GM12878 (cell line): ENCODE measurements at regions not wholly inside any gene's neighbourhood (a gene's known extent, or its start where the extent isn't known, plus 50 kb on each side); places are given as distances from the start of the nearest gene placed in this dataset.

Source experiments
- ATAC-seq: fragments of 200-7000 bp; cut with Tn5 transposase; 3 replicates; pipeline ENCODE4 v1.9.1; 2020; ENCODE audit warnings: mild to moderate bottlenecking, moderate library complexity
- BruUV-seq: library from RNA; stranded (reverse); fragments of 400-500 nt; replicated peaks from 2 replicates; lab custom pipeline; 2021; lab: Mats Ljungman, UMichigan
- CTCF ChIA-PET: fragments of 300-600 bp; sonication (Branson Sonifier 250); formaldehyde crosslinking; extraction: SDS; loops from one replicate; lab custom pipeline; 2021; ENCODE audit warnings: inconsistent platforms; lab: Yijun Ruan, JAX
- POLR2A ChIA-PET: fragments of 350-600 bp; formaldehyde crosslinking; extraction: SDS; loops from one replicate; lab custom pipeline; 2021; ENCODE audit warnings: inconsistent platforms; lab: Charles Lee
- RAD21 ChIA-PET: fragments of 300-600 bp; sonication (Branson Sonifier 250); formaldehyde crosslinking; loops from one replicate; lab custom pipeline; 2023; ENCODE audit warnings: antibody characterized with exemption; ENCODE audit not compliant: unreplicated experiment; lab: Charles Lee
- SMC1A ChIA-PET: fragments of 300-600 bp; sonication (Branson Sonifier 250); formaldehyde crosslinking; loops from one replicate; lab custom pipeline; 2023; ENCODE audit not compliant: unreplicated experiment, uncharacterized antibody; lab: Charles Lee
- DNase-seq: peaks from one replicate; pipeline ENCODE4 v3.0.0-alpha.2; 2011; ENCODE audit warnings: low read depth, low spot score
- FAIRE-seq: peaks from 3 replicates; lab custom pipeline; 2011; peaks lifted over from hg19 to GRCh38; lab: Jason Lieb, UNC
- H2AFZ ChIP-seq: 2 replicates; pipeline ENCODE4 v1.6.0; 2011; ENCODE audit warnings: low read depth, low read length, control low read depth; ENCODE audit not compliant: control insufficient read depth
- H3K27ac ChIP-seq: 2 replicates; pipeline ENCODE4 v1.5.1; 2011; ENCODE audit warnings: control low read depth; ENCODE audit not compliant: control insufficient read depth, insufficient read depth
- H3K27me3 ChIP-seq, 2 experiments: replicated peaks in 1 of 2; 2 replicates each; pipeline versions ENCODE4 v1.6.0 to v1.6.1; 2011; ENCODE audit warnings: low read length in 1 of 2; ENCODE audit not compliant: control insufficient read depth in 2 of 2, insufficient read depth in 2 of 2
- H3K36me3 ChIP-seq, 2 experiments: 2 replicates each; pipeline ENCODE4 v1.5.1; 2011; ENCODE audit warnings: low read length in 1 of 2; ENCODE audit not compliant: control insufficient read depth in 2 of 2, insufficient read depth in 2 of 2
- H3K4me1 ChIP-seq: 2 replicates; pipeline ENCODE4 v1.6.1; 2011; ENCODE audit warnings: mild to moderate bottlenecking, low read length, moderate library complexity, mixed read lengths; ENCODE audit not compliant: control insufficient read depth, insufficient read depth
- H3K4me2 ChIP-seq: 2 replicates; pipeline ENCODE4 v1.6.0; 2011; ENCODE audit warnings: control low read depth; ENCODE audit not compliant: control insufficient read depth, insufficient read depth
- H3K4me3 ChIP-seq: fragments of 200-600 bp; sonication (generic); 2 replicates; pipeline ENCODE4 v1.5.1; 2016
- H3K79me2 ChIP-seq: 2 replicates; pipeline ENCODE4 v1.6.0; 2011; ENCODE audit warnings: low read length; ENCODE audit not compliant: control insufficient read depth, insufficient read depth
- H3K9ac ChIP-seq: 2 replicates; pipeline ENCODE4 v1.8.0; 2011; ENCODE audit warnings: low read length, control low read depth, mixed read lengths; ENCODE audit not compliant: control insufficient read depth, insufficient read depth
- H3K9me3 ChIP-seq: replicated peaks from 3 replicates; pipeline ENCODE4 v1.5.1; 2011; ENCODE audit warnings: mild to moderate bottlenecking, low read length; ENCODE audit not compliant: control insufficient read depth, insufficient read depth
- H4K20me1 ChIP-seq: 2 replicates; pipeline ENCODE4 v1.6.0; 2011; ENCODE audit not compliant: control insufficient read depth, insufficient read depth
- ASH2L ChIP-seq: fragments of 300-600, 200-600 bp; sonication (generic); IDR thresholded peaks from 2 replicates; pipeline ENCODE4 v1.6.1; 2017; ENCODE audit warnings: low read depth, mild to moderate bottlenecking, borderline replicate concordance
- DPF2 ChIP-seq: fragments of 450-650 bp; IDR thresholded peaks from 2 replicates; pipeline ENCODE4 v1.6.1; 2017; ENCODE audit warnings: mild to moderate bottlenecking
- EGR1 ChIP-seq, 2 experiments: IDR thresholded peaks; 1 replicate in 1 of 2; 2 replicates in 1 of 2; pipeline ENCODE4 v1.6.1; 2011 to 2012; ENCODE audit warnings: low read depth in 2 of 2, low read length in 2 of 2, borderline replicate concordance in 1 of 2, mild to moderate bottlenecking in 1 of 2, moderate library complexity in 1 of 2
- HCFC1 ChIP-seq: fragments of 150-350 bp; IDR thresholded peaks from 2 replicates; pipeline ENCODE4 v1.6.1; 2014; ENCODE audit warnings: low read length
- IRF4 ChIP-seq: IDR thresholded peaks from 2 replicates; pipeline ENCODE4 v1.6.1; 2011; ENCODE audit warnings: low read depth, low read length
- JUND ChIP-seq: IDR thresholded peaks from 2 replicates; pipeline ENCODE4 v1.6.1; 2012; ENCODE audit warnings: low read depth, mild to moderate bottlenecking, low read length, improper control_type of control experiment, moderate library complexity
- MAX ChIP-seq: IDR thresholded peaks from 2 replicates; pipeline ENCODE4 v1.6.1; 2012; ENCODE audit warnings: low read depth, low read length, improper control_type of control experiment
- NR2C2 ChIP-seq: IDR thresholded peaks from 2 replicates; pipeline ENCODE4 v1.6.1; 2011; ENCODE audit warnings: borderline replicate concordance, low read depth; ENCODE audit not compliant: control insufficient read depth, insufficient read length
- PAX5 ChIP-seq: IDR thresholded peaks from 2 replicates; pipeline ENCODE4 v1.6.1; 2011; ENCODE audit warnings: low read depth, low read length, borderline replicate concordance
- SIX5 ChIP-seq: IDR thresholded peaks from 2 replicates; pipeline ENCODE4 v1.6.1; 2011; ENCODE audit warnings: mild to moderate bottlenecking, low read depth, low read length, moderate library complexity; ENCODE audit not compliant: severe bottlenecking
- SMC3 ChIP-seq: IDR thresholded peaks from 2 replicates; pipeline ENCODE4 v1.6.1; 2011; ENCODE audit warnings: low read length, improper control_type of control experiment, borderline replicate concordance
- TBL1XR1 ChIP-seq: IDR thresholded peaks from 2 replicates; pipeline ENCODE4 v1.6.1; 2012; ENCODE audit warnings: low read depth, low read length, improper control_type of control experiment
- TCF7 ChIP-seq: IDR thresholded peaks from 2 replicates; pipeline ENCODE4 v1.6.1; 2014; ENCODE audit warnings: antibody characterized with exemption, borderline replicate concordance
- YBX1 ChIP-seq: fragments of 450-650 bp; IDR thresholded peaks from 2 replicates; pipeline ENCODE4 v1.6.1; 2016; ENCODE audit warnings: antibody characterized with exemption
- YY1 ChIP-seq: IDR thresholded peaks from 2 replicates; pipeline ENCODE4 v1.6.1; 2011; ENCODE audit warnings: low read depth, mild to moderate bottlenecking, low read length
- ZNF687 ChIP-seq: fragments of 450-650 bp; IDR thresholded peaks from 2 replicates; pipeline ENCODE4 v1.6.1; 2017; ENCODE audit warnings: mild to moderate bottlenecking, moderate library complexity
- WGBS: methylation state at CpG from one replicate; pipeline ENCODE4 v1.1.6; 2016; ENCODE audit warnings: low lambda C conversion rate; ENCODE audit not compliant: insufficient replicate concordance, insufficient coverage; ENCODE audit errors: missing lambda C conversion rate; 5-methylcytosine and 5-hydroxymethylcytosine counted together
- in situ Hi-C: fragments of 300-500 bp; cut with MboI; formaldehyde crosslinking; loops from 9 replicates; pipeline ENCODE4 v1.14.3; 2018; ENCODE audit warnings: mixed read lengths
- intact Hi-C: fragments of 100-400 bp; cut with micrococcal nuclease; formaldehyde crosslinking; loops from one replicate; pipeline ENCODE4 v1.14.2; 2022; ENCODE audit not compliant: unreplicated experiment

GRCh38 chr22:47329727-47330650, 567.5 kb downstream of the TBC1D22A start:
- Histone ChIP-seq H3K4me1 (no peaks in the 10 kb centered on the region), H4K20me1 (no peaks in the 10 kb centered on the region), H3K27me3 (no peaks in the 10 kb centered on the region)
- TF ChIP-seq IRF4: no peak
- no peak for TF ChIP-seq YBX1
- no peak for TF ChIP-seq DPF2
- no peak for TF ChIP-seq NR2C2
- TF ChIP-seq YY1: no peak
- TF ChIP-seq TBL1XR1: no peak
- no peak for TF ChIP-seq EGR1 (IDR thresholded peaks at IDR 0.05; ENCODE audit: borderline replicate concordance in 1 of 2, low read depth in 2 of 2, low read length in 2 of 2)
- no peak for TF ChIP-seq MAX
- TF ChIP-seq PAX5: no peak
- TF ChIP-seq HCFC1: no peak
- TF ChIP-seq JUND: no peak
- no peak for TF ChIP-seq SMC3
- TF ChIP-seq TCF7: no peak
- no peak for TF ChIP-seq SIX5
- TF ChIP-seq ASH2L: no peak
- TF ChIP-seq ZNF687: no peak
- TF ChIP-seq, all 136 proteins: peak for 0
- Histone ChIP-seq H3K79me2 (no peaks in the 10 kb centered on the region), H3K4me3 (no peak overlapping the region), H3K27ac (no peak overlapping the region), H3K9ac (no peak overlapping the region), H3K36me3 (no peaks in the 10 kb centered on the region), H3K4me2 (no peak overlapping the region), H2AFZ (no peak overlapping the region), H3K9me3 (no peaks in the 10 kb centered on the region; the same call in 2 of the 3 replicates)
- intact Hi-C loops (no loop called here), in situ Hi-C loops (no loop called here)
- DNase-seq (no peak), ATAC-seq (no peak), FAIRE-seq (no peak)
- SMC1A ChIA-PET: no interaction called here
- RAD21 ChIA-PET: no interaction called here
- BruUV-seq: no TSS peak
- WGBS: 29% methylated on average over 17 of the region's 18 CpGs
- POLR2A ChIA-PET: no interaction called here
- CTCF ChIA-PET: no interaction called here
